OCI-LY1 (cell line): ENCODE measurements at regions not wholly inside any gene's neighbourhood (a gene's known extent, or its start where the extent isn't known, plus 50 kb on each side); places are given as distances from the start of the nearest gene placed in this dataset.

Source experiments
- CTCF ChIP-seq: fragments of 200-600 bp; sonication (generic), shearing (Covaris generic); IDR thresholded peaks from 2 replicates; pipeline ENCODE4 v1.5.1; 2017; ENCODE audit warnings: mild to moderate bottlenecking, antibody characterized with exemption, low read length, moderate library complexity, mixed read lengths
- EZH2 ChIP-seq: fragments of 200-600 bp; sonication (generic), shearing (Covaris generic); IDR thresholded peaks from 2 replicates; pipeline ENCODE4 v1.8.0; 2017; ENCODE audit warnings: borderline replicate concordance, mixed run types, mild to moderate bottlenecking, antibody characterized with exemption, low read length, moderate library complexity, mixed read lengths

GRCh38 chr20:19903168-19903811 lies 113.9 kb upstream of the NAA20 start:
- TF ChIP-seq CTCF (peak; percentile 14; the same call in 1 of the 2 replicates), EZH2 (no peak)
